CD4-positive, alpha-beta T cell (primary cell): ENCODE measurements at regions not wholly inside any gene's neighbourhood (a gene's known extent, or its start where the extent isn't known, plus 50 kb on each side); places are given as distances from the start of the nearest gene placed in this dataset.

Source experiments
- ATAC-seq: fragments of 200-7000 bp; cut with Tn5 transposase; one replicate; pipeline ENCODE4 v1.10.0; 2022; ENCODE audit warnings: mild to moderate bottlenecking; ENCODE audit not compliant: poor library complexity
- CTCF ChIA-PET: fragments of 350-600 bp; sonication (Branson Sonifier 250); formaldehyde crosslinking; loops from one replicate; lab custom pipeline; 2021; ENCODE audit warnings: antibody characterized with exemption, inconsistent platforms; lab: Charles Lee
- POLR2A ChIA-PET: fragments of 350-600 bp; sonication (Branson Sonifier 250); formaldehyde crosslinking; loops from one replicate; lab custom pipeline; 2021; ENCODE audit warnings: antibody characterized with exemption, inconsistent platforms; lab: Charles Lee
- DNase-seq, 14 experiments: peaks; one replicate each; pipeline ENCODE4 v3.0.0-alpha.2; 2013 to 2020; ENCODE audit warnings: mixed read lengths in 2 of 14
- H3K27ac ChIP-seq, 2 donors: one replicate each; pipeline versions ENCODE4 v1.5.1 to v1.7.0; 2013; ENCODE audit warnings: low read length in 2 of 2, low read depth in 1 of 2, mild to moderate bottlenecking in 1 of 2
- H3K27me3 ChIP-seq, 2 experiments: 1 replicate in 1 of 2; 2 replicates in 1 of 2; pipeline versions ENCODE4 v1.6.1 to v1.7.0; 2013; ENCODE audit warnings: low read length in 2 of 2, control low read depth in 1 of 2, mild to moderate bottlenecking in 1 of 2, moderate library complexity in 1 of 2; ENCODE audit not compliant: insufficient read depth in 2 of 2, control insufficient read depth in 1 of 2
- H3K36me3 ChIP-seq: one replicate; pipeline ENCODE4 v1.6.1; 2013; ENCODE audit warnings: low read length, control low read depth; ENCODE audit not compliant: insufficient read depth
- H3K4me1 ChIP-seq: one replicate; pipeline ENCODE4 v1.6.1; 2013; ENCODE audit warnings: low read length, control low read depth; ENCODE audit not compliant: insufficient read depth
- H3K4me3 ChIP-seq: one replicate; pipeline ENCODE4 v1.5.1; 2013; ENCODE audit warnings: mild to moderate bottlenecking, low read length, moderate library complexity
- H3K9me3 ChIP-seq, 2 experiments: 1 replicate in 1 of 2; 2 replicates in 1 of 2; pipeline versions ENCODE4 v1.6.1 to v1.7.0; 2013; ENCODE audit warnings: low read length in 2 of 2, mild to moderate bottlenecking in 2 of 2, control low read depth in 1 of 2, moderate library complexity in 1 of 2; ENCODE audit not compliant: control insufficient read depth in 1 of 2, insufficient read depth in 1 of 2
- H3K27ac Mint-ChIP-seq: one replicate; pipeline ENCODE4 v1.8.0; 2020; ENCODE audit warnings: mixed read lengths
- H3K27me3 Mint-ChIP-seq: one replicate; pipeline ENCODE4 v1.8.0; 2021; ENCODE audit warnings: mixed read lengths
- H3K36me3 Mint-ChIP-seq: one replicate; pipeline ENCODE4 v1.8.0; 2021; ENCODE audit warnings: low read depth, mixed read lengths
- H3K4me1 Mint-ChIP-seq: one replicate; pipeline ENCODE4 v1.8.0; 2021; ENCODE audit warnings: low read depth, mixed read lengths
- H3K4me3 Mint-ChIP-seq: one replicate; pipeline ENCODE4 v1.8.0; 2020; ENCODE audit warnings: mild to moderate bottlenecking, mixed read lengths
- H3K9me3 Mint-ChIP-seq: one replicate; pipeline ENCODE4 v1.8.0; 2020; ENCODE audit warnings: mixed read lengths
- intact Hi-C, 2 experiments: fragments of 100-400 bp; cut with DNase I in 1 of 2; cut with micrococcal nuclease in 1 of 2; formaldehyde crosslinking; loops; one replicate each; pipeline versions ENCODE4 v1.15.1 to v1.9.0; 2023 to 2025; cut with DNase I, micrococcal nuclease
- TF ChIP-seq, protein P1 (sequence below): fragments of 200-600 bp; IDR thresholded peaks from one replicate; pipeline ENCODE4 v1.8.0; 2022; ENCODE audit warnings: antibody characterized with exemption, mild to moderate bottlenecking

GRCh38 chr2:56860991-56861390, 677.2 kb downstream of the CCDC85A start:
- Mint-ChIP-seq H3K9me3 (peaks cover 10% of the 10 kb centered on the region), H3K27me3 (no peaks in the 10 kb centered on the region), H3K36me3 (no peaks in the 10 kb centered on the region), H3K27ac (no peak overlapping the region), H3K4me1 (no peaks in the 10 kb centered on the region), H3K4me3 (no peak overlapping the region)
- ATAC-seq (no peak), DNase-seq (no peak)
- no peaks in the 10 kb centered on the region for H3K27me3 ChIP-seq
- no peak overlapping the region for H3K4me3 ChIP-seq
- TF ChIP-seq, protein P1, sequence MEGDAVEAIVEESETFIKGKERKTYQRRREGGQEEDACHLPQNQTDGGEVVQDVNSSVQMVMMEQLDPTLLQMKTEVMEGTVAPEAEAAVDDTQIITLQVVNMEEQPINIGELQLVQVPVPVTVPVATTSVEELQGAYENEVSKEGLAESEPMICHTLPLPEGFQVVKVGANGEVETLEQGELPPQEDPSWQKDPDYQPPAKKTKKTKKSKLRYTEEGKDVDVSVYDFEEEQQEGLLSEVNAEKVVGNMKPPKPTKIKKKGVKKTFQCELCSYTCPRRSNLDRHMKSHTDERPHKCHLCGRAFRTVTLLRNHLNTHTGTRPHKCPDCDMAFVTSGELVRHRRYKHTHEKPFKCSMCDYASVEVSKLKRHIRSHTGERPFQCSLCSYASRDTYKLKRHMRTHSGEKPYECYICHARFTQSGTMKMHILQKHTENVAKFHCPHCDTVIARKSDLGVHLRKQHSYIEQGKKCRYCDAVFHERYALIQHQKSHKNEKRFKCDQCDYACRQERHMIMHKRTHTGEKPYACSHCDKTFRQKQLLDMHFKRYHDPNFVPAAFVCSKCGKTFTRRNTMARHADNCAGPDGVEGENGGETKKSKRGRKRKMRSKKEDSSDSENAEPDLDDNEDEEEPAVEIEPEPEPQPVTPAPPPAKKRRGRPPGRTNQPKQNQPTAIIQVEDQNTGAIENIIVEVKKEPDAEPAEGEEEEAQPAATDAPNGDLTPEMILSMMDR: no peak
- no peak overlapping the region for H3K27ac ChIP-seq
- no peaks in the 10 kb centered on the region for H3K4me1 ChIP-seq
- ChIA-PET CTCF (no interaction called here), POLR2A (no interaction called here)
- H3K9me3 ChIP-seq: peaks cover 0 to 10% of the 10 kb centered on the region in 2 experiments
- intact Hi-C loops: no loop called here
- no peaks in the 10 kb centered on the region for H3K36me3 ChIP-seq

DNA sequence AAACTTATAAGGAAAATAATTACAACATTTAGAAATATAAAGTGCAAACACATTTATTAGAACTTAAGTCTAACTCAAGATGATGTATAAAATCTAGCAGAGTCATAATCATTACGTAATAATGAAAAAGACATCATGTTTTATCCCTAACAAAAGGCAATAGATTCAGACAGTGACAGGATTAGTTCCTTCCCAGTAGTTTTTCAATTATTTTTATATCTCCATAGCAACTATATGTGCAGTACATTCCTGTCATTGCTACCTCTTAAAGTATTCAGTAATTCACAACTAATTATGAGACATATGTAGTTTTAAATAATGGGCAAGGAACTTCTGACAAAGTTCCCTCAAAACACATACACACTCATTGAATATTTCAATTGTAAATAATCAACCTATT, 687.9 kb downstream of the CCDC85A start:
- no peaks in the 10 kb centered on the region for H3K4me1 Mint-ChIP-seq
- H3K4me3 Mint-ChIP-seq: no peak overlapping the region
- H3K36me3 Mint-ChIP-seq: no peaks in the 10 kb centered on the region
- peaks cover 0 to 18% of the 10 kb centered on the region in 2 experiments for H3K9me3 ChIP-seq
- ChIA-PET POLR2A (no interaction called here), CTCF (no interaction called here)
- ATAC-seq (no peak), DNase-seq (no peak)
- no peaks in the 10 kb centered on the region for H3K4me1 ChIP-seq
- TF ChIP-seq, protein P1: no peak
- intact Hi-C loops: no loop called here
- no peak overlapping the region for H3K4me3 ChIP-seq
- H3K36me3 ChIP-seq: no peaks in the 10 kb centered on the region
- H3K27ac ChIP-seq: no peak overlapping the region
- no peaks in the 10 kb centered on the region for H3K27me3 Mint-ChIP-seq
- peaks cover 15% of the 10 kb centered on the region for H3K9me3 Mint-ChIP-seq
- no peak overlapping the region for H3K27ac Mint-ChIP-seq
- no peaks in the 10 kb centered on the region for H3K27me3 ChIP-seq

DNA sequence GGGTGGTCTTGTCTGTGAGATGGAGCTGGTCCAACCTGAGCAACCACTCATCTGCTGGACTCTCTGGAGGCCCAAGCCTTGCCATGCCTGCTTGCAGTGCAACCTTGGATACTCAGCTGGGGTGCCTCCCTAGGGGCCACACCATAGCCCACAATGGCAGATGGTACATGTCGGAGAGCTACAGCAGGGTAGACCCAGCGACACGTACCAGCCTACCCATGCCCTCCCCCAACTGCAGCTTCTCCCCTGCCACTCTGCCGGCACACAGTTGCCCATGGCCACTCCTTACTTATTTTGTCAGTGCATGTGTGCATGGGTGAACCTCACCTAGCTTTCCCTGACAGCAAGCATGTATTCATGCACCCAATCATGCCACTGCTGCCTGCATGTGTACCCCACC, 690.9 kb downstream of the CCDC85A start:
- H3K27ac Mint-ChIP-seq: no peak overlapping the region
- H3K27me3 Mint-ChIP-seq: no peaks in the 10 kb centered on the region
- TF ChIP-seq, protein P1: no peak
- Histone ChIP-seq H3K9me3 (peaks cover 0 to 14% of the 10 kb centered on the region in 2 experiments), H3K27ac (no peak overlapping the region), H3K27me3 (no peaks in the 10 kb centered on the region), H3K4me3 (no peak overlapping the region), H3K36me3 (no peaks in the 10 kb centered on the region), H3K4me1 (no peaks in the 10 kb centered on the region)
- no peak overlapping the region for H3K4me3 Mint-ChIP-seq
- intact Hi-C loops: no loop called here
- ATAC-seq: no peak
- DNase-seq: no peak
- POLR2A ChIA-PET: no interaction called here
- no peaks in the 10 kb centered on the region for H3K36me3 Mint-ChIP-seq
- H3K4me1 Mint-ChIP-seq: no peaks in the 10 kb centered on the region
- H3K9me3 Mint-ChIP-seq: peaks cover 15% of the 10 kb centered on the region
- CTCF ChIA-PET: no interaction called here
